ENCODE measurements at regions not wholly inside any gene's neighbourhood (a gene's known extent, or its start where the extent isn't known, plus 50 kb on each side); places are given as distances from the start of the nearest gene placed in this dataset.

GRCh38 chr5:6941631-6942030 lies 228.4 kb downstream of the TENT4A start:
- TF ChIP-seq CTCF (IDR thresholded peaks at IDR 0.05) (no peak), POLR2AphosphoS5 (IDR thresholded peaks at IDR 0.05) (no peak)

Data from prostate gland (tissue), 2 donors.